DND-41 (cell line): ENCODE measurements at regions not wholly inside any gene's neighbourhood (a gene's known extent, or its start where the extent isn't known, plus 50 kb on each side); places are given as distances from the start of the nearest gene placed in this dataset.

Experiments used
- ATAC-seq: fragments of 200-7000 bp; cut with Tn5 transposase; 3 replicates; pipeline ENCODE4 v1.9.1; 2021; ENCODE audit warnings: low read depth; ENCODE audit not compliant: insufficient read depth
- DNase-seq: peaks from one replicate; pipeline ENCODE4 v3.0.0-alpha.2; 2020
- H2AFZ ChIP-seq: 2 replicates; pipeline ENCODE4 v1.6.0; 2012; ENCODE audit warnings: low read depth, low read length
- H3K27ac ChIP-seq: 2 replicates; pipeline ENCODE4 v1.5.1; 2012; ENCODE audit warnings: low read length, inconsistent platforms
- H3K27me3 ChIP-seq: fragments of 200-600 bp; sonication (generic); 2 replicates; pipeline ENCODE4 v1.6.0; 2012; ENCODE audit warnings: low read length, mild to moderate bottlenecking, inconsistent platforms; ENCODE audit not compliant: insufficient read depth, poor library complexity
- H3K36me3 ChIP-seq: 2 replicates; pipeline ENCODE4 v1.5.1; 2012; ENCODE audit warnings: low read length, inconsistent platforms; ENCODE audit not compliant: insufficient read depth
- H3K4me1 ChIP-seq: 2 replicates; pipeline ENCODE4 v1.5.1; 2012; ENCODE audit warnings: mild to moderate bottlenecking, low read length; ENCODE audit not compliant: insufficient read depth
- H3K4me2 ChIP-seq: 2 replicates; pipeline ENCODE4 v1.6.0; 2012; ENCODE audit warnings: mild to moderate bottlenecking, moderate library complexity, low read length, inconsistent platforms; ENCODE audit not compliant: insufficient read depth
- H3K4me3 ChIP-seq, 2 experiments: fragments of 200-600 bp in 1 of 2; shearing (Covaris generic) in 1 of 2; 2 replicates each; pipeline ENCODE4 v1.5.1; 2012 to 2016; ENCODE audit warnings: inconsistent platforms in 2 of 2, low read length in 2 of 2, mild to moderate bottlenecking in 2 of 2, low read depth in 1 of 2, moderate library complexity in 1 of 2
- H3K79me2 ChIP-seq: 2 replicates; pipeline ENCODE4 v1.6.0; 2012; ENCODE audit warnings: low read length, inconsistent platforms; ENCODE audit not compliant: insufficient read depth
- H3K9ac ChIP-seq: 2 replicates; pipeline ENCODE4 v1.6.0; 2012; ENCODE audit warnings: low read depth, mild to moderate bottlenecking, inconsistent platforms, low read length, moderate library complexity
- H3K9me3 ChIP-seq: 2 replicates; pipeline ENCODE4 v1.5.1; 2012; ENCODE audit warnings: low read length, moderate library complexity, mild to moderate bottlenecking, inconsistent platforms; ENCODE audit not compliant: insufficient read depth, severe bottlenecking
- H4K20me1 ChIP-seq: 2 replicates; pipeline ENCODE4 v1.6.0; 2012; ENCODE audit warnings: low read length; ENCODE audit not compliant: insufficient read depth
- CTCF ChIP-seq: IDR thresholded peaks from 2 replicates; pipeline ENCODE4 v1.5.1; 2012; ENCODE audit warnings: borderline replicate concordance, low read length, moderate library complexity, mild to moderate bottlenecking; ENCODE audit not compliant: poor library complexity, severe bottlenecking; ENCODE audit errors: extremely low read depth
- EZH2 ChIP-seq: IDR thresholded peaks from 3 replicates; pipeline ENCODE4 v1.6.1; 2012; ENCODE audit warnings: borderline replicate concordance, low read depth, mild to moderate bottlenecking, moderate library complexity, low read length, inconsistent platforms; ENCODE audit not compliant: severe bottlenecking

- DNase-seq (no peak), ATAC-seq (no peak)
- Histone ChIP-seq H4K20me1 (no peaks in the 10 kb centered on the region), H3K36me3 (no peaks in the 10 kb centered on the region), H3K27ac (no peak overlapping the region), H3K27me3 (no peaks in the 10 kb centered on the region), H3K4me2 (no peak overlapping the region), H3K4me3 (no peak overlapping the region), H3K9me3 (no peaks in the 10 kb centered on the region), H3K4me1 (no peaks in the 10 kb centered on the region), H2AFZ (no peak overlapping the region), H3K9ac (no peak overlapping the region), H3K79me2 (no peaks in the 10 kb centered on the region)
- TF ChIP-seq EZH2 = no peak
- no peak for TF ChIP-seq CTCF
These were observed 226.1 kb upstream of the CEP162 start for GRCh38 chr6:84453499-84453898.

- DNase-seq = no peak
- Histone ChIP-seq H3K9ac (no peak overlapping the region), H3K4me3 (no peak overlapping the region), H3K27ac (no peak overlapping the region), H3K4me2 (no peak overlapping the region), H3K27me3 (no peaks in the 10 kb centered on the region), H2AFZ (no peak overlapping the region), H4K20me1 (no peaks in the 10 kb centered on the region), H3K36me3 (no peaks in the 10 kb centered on the region), H3K9me3 (no peaks in the 10 kb centered on the region), H3K4me1 (no peaks in the 10 kb centered on the region), H3K79me2 (no peaks in the 10 kb centered on the region)
- TF ChIP-seq EZH2 (no peak), CTCF (no peak)
- ATAC-seq = no peak
These were observed 222.6 kb upstream of the CEP162 start for GRCh38 chr6:84450018-84450417.

- H3K4me1 ChIP-seq = no peaks in the 10 kb centered on the region
- H3K36me3 ChIP-seq = no peaks in the 10 kb centered on the region
- H4K20me1 ChIP-seq = no peaks in the 10 kb centered on the region
- no peaks in the 10 kb centered on the region for H3K27me3 ChIP-seq
- no peak overlapping the region for H3K4me2 ChIP-seq
- DNase-seq = no peak
- H3K4me3 ChIP-seq = no peak overlapping the region
- H3K79me2 ChIP-seq = no peaks in the 10 kb centered on the region
- no peak for ATAC-seq
- no peaks in the 10 kb centered on the region for H3K9me3 ChIP-seq
- no peak overlapping the region for H2AFZ ChIP-seq
- no peak overlapping the region for H3K9ac ChIP-seq
- TF ChIP-seq CTCF (no peak), EZH2 (no peak)
- H3K27ac ChIP-seq = no peak overlapping the region
These were observed 221.8 kb upstream of the CEP162 start for GRCh38 chr6:84449220-84449619.

- no peak for TF ChIP-seq CTCF
- no peak for TF ChIP-seq EZH2
- DNase-seq (no peak), ATAC-seq (no peak)
- no peak overlapping the region for H3K27ac ChIP-seq
- H3K79me2 ChIP-seq = no peaks in the 10 kb centered on the region
- no peaks in the 10 kb centered on the region for H3K36me3 ChIP-seq
- H2AFZ ChIP-seq = no peak overlapping the region
- H3K4me2 ChIP-seq = no peak overlapping the region
- H3K9me3 ChIP-seq = no peaks in the 10 kb centered on the region
- H4K20me1 ChIP-seq = no peaks in the 10 kb centered on the region
- H3K9ac ChIP-seq = no peak overlapping the region
- no peaks in the 10 kb centered on the region for H3K27me3 ChIP-seq
- no peaks in the 10 kb centered on the region for H3K4me1 ChIP-seq
- no peak overlapping the region for H3K4me3 ChIP-seq
These were observed 220.9 kb upstream of the CEP162 start for GRCh38 chr6:84448331-84448730.
